DMS53 treated with DMSO at 0.1 percent for 48 hours (cell line): ENCODE measurements at regions not wholly inside any gene's neighbourhood (a gene's known extent, or its start where the extent isn't known, plus 50 kb on each side); places are given as distances from the start of the nearest gene placed in this dataset.

ENCODE experiments used
- DNase-seq: peaks from one replicate; lab custom pipeline; 2025; ENCODE audit not compliant: unreplicated experiment; lab: John Stamatoyannopoulos, UW

DNA sequence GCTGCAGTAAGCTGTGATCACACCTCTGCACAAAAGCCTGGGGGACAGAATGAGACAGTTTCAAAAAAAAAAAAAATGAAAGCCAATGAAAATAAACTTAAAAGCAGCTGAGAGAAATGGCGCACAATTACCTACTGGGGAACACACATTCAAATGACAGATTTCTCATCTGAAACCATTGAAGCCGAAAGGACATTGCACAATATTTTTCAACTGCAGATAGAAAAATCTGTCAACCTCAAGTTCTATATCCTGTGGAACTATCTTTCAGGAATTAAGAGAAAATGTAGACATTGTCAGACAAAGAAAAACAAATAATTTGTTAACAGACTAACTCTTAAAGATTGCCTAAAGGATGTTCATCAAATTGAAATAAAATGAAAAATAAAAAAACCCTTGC, 442.8 kb downstream of the MATN1 start:
- DNase-seq, result no peak

DNA sequence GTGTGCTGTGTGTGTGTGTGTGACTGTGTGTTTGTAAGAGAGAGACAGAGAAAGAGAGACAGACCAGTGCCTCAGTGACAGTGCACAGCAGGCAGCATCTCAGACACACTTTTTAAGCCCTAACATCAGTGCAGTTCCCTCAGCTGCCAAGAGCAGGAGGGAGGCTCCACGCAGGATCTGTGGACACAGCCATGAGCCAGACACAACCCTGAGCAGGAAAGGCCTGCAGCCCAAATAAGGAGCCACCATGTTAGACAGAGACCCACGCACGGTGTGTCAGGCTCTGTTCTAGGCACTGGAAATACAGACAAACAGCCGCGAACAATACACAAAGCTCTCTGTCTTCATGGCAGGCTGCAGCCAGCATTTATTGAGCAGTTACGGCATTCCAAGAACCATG, 445.5 kb downstream of the MATN1 start:
- no peak for DNase-seq

DNA sequence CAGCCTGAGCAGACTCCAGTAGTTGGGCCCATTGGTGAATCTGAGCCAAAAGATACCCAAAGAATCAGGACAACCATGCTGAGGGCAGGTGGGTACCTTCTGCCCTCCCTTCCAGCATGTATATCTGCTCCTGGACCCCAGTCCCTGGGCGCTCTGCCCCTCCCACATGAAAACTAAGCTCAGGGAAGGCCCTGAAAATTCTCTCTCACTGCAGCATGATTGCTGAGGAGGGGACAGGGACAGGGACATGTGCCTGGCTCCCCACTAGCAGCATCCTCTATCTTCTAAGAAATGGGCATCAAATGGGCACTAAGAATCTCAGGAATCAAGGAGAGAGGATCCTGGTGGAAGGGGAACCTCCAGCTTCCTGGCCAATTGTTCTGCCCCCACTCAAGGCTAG, 446.0 kb downstream of the MATN1 start:
- DNase-seq, result no peak

DNA sequence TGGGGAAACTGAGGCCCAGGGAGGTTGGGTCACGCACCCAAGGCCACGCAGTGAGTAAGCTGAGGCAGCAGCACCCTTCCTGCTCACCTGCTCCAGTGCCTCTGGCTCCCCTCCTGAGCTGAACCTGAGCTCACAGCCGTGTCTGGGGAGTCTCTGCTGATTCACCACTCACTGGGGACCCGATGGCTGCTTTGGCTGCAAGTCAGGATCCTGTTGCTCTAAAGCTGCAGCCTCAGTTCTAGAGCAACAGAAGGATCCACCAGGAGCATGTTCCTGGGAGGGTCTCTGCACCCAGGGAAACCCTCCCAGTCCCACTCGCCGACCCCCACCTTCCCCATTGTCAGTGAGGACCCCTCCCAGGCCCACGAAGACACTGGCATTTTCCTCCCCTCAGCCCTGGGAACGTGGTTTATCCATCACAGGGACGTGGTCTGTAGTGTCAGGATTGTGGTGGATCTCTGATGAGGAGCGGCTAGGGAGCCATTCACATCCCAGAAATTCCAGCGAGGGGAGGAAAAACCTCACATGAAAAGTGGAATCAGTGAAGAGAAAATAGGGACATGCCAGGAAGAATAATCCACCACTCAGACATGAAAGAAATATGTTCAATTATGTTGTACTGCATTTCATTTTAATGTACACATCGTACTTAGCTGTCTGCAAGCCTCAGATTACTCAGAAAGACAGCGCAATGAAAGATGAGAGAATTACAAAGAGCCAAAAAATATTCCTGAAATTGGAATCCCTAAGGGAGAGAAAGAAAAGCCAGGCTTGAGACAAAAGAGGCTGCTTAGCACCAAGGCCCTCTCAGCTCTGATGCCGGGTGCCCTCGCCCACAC, 447.2 kb downstream of the MATN1 start:
- no peak for DNase-seq

DNA sequence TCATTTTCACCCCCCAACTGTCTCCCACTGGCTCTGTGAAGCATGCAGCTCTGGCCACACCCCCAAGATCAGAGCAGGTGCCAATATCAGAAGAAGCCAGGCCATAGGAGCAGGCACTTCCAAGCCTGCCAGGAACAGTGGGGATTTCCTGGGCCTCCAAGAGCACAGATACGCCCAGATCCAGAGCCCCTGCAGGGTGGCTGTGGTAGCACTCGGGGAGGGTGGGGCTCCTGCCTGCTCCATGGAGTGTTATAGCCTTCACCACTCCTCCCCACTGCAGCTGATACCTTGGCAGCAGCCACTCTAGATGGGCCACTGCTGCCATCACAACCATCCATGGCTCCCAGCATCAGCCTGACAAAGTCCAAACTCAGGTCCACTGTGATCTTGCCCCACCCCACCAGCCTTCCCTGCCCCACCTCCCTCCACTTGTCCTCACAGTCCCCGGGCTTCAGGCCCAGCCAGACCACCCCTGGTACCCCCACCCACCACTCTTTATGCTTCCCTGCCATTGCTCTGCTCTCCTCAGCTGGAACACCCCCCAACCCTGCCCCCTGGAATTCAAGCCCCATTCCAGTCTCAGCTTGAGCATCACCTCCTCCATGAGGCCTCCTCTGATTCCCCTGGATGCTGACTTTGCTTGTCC, 448.3 kb downstream of the MATN1 start:
- DNase-seq, result no peak

DNA sequence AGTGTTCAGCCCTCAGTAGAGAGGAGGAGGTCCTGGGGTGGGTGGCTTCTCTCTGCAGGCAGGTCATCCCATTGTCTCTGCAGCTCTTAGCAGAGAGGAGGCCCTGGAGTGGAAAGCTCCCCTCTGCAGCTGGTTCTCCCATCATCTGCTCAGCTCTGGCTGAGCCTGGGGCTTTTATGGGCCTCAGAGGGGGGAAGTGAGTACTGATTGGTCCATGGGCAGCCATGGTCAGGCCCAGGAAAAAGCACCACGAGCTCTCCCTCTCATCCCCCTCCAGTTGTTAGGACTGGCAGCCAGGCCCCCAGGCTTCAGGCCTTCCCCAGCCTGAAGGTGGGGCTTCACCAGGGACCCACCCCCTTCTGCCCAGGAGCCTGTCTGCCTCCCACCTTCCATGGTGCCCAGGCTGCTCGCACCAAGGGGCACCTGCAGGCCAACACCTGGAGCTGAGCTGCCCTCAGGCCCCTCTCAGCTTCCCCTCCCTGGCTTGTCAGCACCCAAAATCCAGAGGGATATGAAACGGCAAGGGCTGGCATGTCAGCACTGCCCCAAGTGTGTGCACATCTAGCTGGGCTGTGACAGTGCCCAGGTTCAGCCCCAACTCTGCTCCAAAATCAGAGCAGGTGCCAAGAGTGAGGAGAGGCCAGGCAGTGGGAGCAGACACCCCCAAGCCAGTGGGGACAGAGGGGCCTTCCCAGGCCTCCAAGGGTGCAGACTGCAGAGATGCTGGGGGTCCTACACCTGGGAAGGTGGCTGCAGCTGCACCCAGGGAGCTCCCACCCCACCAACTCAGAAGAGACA, 449.0 kb downstream of the MATN1 start:
- DNase-seq, result no peak

DNA sequence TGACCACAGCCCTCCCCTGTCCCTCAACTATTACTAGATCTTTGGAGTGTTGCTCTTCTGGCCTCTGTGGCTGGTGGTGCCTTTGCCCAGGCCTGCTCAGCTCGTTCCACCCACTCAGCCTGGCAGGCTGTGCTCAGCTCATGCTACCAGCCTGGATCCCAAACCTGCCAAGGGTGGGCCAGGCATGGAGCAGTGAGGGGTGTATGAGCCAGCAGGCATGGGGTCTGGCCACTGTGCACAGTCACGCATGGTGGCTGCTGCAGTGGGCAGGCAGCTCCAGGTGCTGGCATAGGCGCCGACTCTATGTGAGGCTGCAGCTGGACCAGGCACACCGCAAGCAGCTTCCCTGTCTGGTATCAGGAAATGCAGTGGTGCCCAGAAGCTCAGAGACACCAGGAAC, 449.9 kb downstream of the MATN1 start:
- DNase-seq, result no peak

DNA sequence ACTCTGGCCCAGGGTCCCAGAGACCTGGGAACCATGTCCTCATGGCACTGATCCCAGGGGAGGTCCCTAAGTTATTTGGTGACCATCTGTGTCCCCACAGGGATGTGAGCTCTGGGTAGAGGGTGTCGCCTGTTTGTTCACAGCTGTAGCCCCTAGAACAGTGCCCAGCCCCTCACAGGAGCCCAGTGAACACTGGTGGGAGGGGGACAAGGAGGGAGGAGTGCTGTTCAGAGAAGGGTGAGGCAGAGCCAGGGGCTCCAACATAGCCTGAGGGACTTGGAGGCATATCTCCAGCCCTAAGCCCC, 450.4 kb downstream of the MATN1 start:
- no peak for DNase-seq

DNA sequence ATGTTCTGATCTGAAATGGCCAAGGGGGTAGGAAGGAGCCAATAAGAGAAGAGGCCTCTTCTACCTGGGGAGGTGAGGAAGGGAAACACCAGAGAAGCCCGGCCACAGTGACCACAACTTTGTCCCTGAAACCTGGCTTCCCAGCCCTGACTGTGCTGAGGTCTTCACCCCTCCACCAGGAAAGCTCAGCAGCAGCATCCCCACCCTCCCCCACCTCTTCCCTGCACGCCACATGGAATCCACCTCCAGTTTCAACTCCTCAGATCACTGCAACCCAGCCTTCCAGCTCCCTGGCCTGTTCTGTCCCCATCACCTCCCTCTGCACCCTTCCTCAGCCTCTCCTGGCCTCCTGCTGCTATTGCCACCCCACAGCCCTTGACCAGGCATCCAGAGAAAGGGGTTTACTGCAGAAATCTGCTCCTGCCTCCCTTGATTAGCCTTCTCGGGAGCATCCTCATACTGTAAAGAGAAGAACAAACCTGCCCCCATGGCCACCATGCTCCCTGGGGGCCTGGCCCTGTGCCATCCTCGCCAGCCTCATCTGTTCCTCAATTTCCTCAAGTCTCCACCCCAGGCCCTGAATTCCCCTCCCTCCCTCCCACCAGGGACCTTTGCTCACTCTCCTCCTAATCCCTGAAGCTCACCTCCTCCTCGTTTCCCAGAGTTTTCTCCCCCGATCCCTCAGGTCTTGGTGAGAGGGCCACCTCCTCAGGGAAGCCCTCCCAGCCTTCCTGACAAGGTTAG, 450.9 kb downstream of the MATN1 start:
- no peak for DNase-seq

DNA sequence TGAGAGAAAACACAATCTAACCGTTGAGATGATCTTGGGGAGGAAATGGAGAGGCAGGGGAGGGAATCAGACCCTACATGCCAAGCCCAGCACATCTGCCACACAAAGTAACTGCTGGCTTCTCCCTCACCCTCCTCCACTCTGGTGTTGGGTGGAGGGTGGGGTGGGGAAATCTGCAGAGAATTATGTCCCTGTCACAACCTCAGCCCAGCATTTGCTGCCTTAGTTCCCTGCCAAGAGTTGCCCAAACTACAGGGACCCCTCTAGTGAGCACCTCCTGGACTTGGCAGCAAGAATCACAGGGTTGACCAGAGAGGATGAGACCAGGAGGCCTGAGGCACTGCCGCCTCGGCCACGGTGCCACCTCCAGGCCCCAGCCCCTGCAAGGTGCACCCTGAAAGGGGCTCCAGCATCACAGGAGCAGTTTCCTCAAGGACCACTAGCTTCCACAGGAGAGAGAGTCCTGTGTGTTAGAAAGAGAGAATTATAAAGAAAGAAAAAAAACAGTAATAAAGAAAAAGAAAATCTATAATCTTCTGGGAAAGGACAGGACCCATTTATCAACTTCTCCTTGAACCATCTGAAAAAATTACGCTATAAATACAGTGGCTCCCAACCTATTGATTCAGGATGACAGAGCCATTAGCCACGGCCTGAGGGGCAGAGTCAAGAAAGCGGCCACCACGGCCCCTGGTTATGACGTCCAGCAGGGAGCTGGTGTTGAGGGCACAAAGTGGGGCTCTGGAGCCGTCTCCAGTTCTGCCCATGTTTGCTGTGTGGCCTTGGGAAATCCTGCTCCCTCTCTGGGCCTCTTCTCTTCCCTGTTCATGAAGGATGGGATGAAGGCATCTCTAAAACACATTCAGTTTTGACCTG, 451.7 kb downstream of the MATN1 start:
- DNase-seq, result no peak

DNA sequence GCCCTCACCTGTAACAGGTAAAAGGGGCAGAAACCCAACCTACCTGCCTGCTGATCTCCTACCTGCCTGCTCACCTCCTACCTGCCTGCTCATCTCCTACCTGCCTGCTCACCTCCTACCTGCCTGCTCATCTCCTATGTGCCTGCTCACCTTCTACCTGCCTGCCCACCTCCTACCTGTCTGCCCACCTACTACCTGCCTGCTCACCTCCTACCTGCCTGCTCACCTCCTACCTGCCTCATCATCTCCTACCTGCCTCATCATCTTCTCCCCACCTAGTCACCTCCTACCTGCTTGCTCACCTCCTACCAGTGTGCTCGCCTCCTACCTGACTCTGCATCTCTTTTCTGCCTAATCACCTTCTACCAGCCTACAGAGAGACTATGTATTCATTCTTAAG, 452.9 kb downstream of the MATN1 start:
- no peak for DNase-seq

DNA sequence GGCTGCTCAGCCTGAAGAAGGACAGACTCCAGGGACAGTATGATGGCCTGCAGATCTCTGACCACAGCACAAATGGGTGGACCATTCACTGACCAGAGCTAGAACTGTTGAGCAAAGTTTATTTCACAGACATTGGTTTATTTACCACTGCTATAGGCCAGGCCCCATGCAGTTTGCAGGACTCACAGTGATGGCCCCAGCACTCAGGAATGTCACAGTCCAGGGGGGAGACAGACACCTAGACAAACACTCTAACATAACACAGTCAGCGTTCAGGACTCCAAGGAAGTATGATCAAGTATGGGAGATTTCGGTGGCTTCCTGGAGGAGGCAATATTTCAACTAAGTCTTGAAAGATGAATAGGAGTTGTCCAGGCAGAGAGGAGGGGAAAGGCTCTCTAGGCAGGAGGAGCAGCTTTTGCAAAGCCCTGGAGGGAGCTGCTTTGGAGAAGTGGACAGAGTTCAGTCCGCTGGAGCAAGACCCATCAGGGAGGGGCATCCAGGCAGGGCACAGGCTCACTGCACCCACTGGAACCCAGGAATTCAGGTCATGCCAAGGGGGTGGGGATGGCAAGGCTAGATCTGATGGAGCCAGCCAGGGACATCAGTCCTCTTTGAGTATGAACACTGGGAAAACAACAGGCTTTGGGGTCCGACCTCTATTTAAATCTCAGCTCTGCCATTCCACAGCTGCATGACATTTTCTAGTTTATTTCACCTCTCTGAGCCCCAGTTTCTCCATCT, 454.3 kb downstream of the MATN1 start:
- no peak for DNase-seq

DNA sequence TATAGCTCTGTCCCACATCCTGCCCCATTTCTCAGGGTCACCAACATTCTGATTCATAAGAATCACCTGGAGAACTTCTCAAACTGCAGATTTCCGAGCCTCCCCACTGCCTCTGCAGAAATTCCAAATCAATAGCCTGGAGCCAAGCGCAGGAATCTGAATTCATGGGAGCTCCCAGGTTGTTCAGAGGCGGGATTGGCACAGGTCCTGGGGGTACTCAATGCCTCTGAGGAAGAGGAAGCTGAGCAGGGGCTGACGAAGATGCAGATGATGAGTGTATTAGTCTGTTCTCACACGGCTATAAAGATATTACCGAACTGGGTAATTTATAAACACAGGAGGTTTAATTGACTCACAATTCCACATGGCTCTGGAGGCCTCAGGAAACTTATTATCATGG, 455.5 kb downstream of the MATN1 start:
- no peak for DNase-seq

DNA sequence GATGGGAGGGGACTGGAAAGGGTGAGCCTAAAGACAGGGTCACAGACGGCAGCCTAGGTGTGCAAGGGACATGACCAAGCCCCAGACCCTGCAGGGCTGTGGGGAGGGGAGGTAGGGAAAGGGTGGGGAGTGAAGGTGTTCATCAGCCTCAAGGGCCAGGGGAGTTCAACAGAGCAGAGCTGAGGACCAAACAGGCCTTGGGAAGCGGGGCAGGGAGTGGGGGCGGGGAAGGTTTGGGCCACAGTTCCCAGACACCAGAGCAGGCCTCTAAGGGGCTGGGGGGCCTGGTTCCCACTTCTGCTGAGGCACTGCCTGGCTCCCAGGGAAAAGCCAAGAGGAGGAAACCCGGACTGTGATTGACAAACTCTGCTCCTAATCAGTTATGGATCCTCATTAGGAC, 456.3 kb downstream of the MATN1 start:
- DNase-seq, result no peak

DNA sequence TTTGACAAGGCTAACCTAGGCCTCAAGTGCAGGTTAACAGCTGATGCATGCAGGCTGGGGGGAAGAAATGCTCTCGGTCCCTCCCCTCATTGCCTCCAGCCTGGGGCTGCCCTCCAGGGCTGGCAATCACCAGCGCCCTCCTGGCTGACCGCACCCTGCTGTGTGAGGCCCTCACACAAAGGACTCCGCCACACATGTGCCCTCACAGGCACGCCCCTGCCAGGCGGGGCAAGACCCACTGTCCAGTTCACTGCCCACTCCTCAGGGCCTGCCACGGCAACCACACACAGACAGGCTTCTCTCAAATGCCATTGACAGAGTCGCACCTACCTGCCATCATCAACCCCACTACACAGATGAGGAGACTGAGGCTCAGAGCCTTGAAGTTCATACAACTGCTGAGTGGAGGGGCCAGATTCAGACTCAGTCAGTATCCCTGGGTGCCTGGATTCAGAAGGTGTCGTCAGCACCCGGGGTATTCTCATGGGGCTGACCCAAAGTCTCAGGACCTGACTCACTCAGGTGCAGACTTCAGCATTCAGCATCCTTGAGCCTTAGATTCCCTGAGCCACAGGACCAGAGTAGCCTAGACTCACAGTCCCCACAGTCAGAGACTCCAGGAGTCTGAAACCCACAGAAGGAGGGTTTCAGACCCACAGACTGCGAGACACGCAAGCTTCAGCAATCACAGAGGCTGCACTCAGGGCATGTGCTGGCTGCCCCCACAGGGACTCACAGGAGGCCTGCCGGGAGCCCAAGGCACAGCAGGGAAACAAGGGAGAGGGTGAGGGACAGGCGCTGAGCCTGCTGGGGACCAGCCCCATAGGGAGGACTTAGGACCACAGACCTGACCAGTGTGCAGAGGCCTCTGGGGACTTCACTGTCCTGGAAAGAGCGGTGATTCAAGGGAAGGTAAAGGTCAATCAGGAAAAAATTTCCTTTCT, 458.0 kb downstream of the MATN1 start:
- no peak for DNase-seq

DNA sequence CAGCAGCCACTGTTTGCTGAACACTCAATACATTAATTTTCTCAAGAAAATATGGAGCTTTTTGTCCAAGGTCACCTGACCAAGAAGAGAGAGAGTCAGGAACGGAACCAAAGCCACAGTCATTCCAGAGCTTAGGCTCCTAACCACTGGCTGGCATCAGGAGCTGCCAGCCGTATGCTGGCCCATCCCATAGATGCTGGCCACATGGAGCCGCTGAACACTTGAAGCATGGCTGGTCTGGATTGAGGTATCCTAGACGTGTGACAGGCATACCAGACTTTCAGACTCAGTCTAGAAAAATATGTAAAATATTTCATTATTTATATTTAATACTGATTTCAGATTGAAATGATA, 458.7 kb downstream of the MATN1 start:
- DNase-seq, result no peak

DNA sequence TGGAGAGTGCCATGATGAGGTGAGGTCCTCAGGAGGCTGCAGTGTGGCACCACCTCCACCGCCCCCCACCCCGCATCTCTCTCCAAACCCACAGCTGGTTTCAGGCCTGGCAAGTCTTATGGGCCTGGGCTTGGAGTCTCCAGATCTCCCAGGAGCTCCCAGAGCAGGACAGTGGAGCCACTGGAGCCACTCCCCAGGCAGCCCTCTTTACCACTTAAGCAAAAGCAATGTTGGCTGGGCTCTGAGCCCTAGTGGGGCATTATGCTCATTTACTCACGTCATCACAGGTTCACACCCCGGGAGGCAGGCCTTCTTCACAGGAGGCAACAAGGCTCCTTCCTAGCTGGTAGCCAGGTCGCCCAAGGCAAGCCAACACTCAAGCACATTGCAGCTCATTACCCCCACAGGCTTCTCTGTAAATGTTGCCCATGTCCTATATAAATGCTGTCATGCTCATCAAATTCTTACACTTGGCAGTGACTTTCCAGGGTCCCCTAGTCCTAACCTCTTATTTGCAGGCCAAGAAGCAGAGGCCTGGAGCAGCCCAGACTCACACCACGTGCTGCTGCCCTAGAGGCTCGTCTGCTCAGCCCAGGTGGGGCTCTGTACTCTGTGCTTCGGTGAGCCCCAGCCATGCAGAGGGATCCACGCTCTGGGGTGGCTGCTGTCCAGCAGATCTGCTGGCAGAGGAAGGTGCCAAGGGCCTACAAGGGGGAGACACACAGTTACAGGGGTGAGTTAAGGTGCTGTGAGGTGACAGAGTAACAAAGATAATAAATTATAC, 459.3 kb downstream of the MATN1 start:
- no peak for DNase-seq

DNA sequence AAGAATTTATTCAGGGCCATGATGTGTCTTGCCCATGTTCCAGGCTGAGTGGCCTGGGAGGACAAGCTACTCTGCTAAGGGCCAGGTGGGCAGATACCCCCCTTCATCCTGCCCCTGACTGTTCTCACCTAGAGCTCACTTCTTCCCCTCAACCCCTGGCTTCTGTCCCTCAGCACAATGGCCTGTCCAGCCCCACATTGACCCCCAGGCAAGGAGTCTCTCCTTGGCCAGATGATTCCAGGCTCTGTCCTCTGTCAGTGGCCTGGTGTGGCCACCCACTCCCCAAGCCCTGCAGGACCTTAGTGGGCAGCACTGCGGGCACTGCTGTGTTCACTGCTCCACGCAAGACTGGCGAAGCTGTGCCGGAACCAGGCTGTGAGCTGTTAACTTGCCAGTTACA, 460.0 kb downstream of the MATN1 start:
- no peak for DNase-seq
